PC-9 (cell line): ENCODE measurements at regions not wholly inside any gene's neighbourhood (a gene's known extent, or its start where the extent isn't known, plus 50 kb on each side); places are given as distances from the start of the nearest gene placed in this dataset.

Experiments
- BruUV-seq: library from RNA; stranded (reverse); fragments of 400-500 nt; replicated peaks from 2 replicates; lab custom pipeline; 2021; lab: Mats Ljungman, UMichigan
- CTCF ChIA-PET: fragments of 300-600 bp; sonication (Branson Sonifier 250); formaldehyde crosslinking; loops from one replicate; lab custom pipeline; 2022; ENCODE audit warnings: antibody characterized with exemption; lab: Charles Lee
- POLR2A ChIA-PET: fragments of 300-600 bp; sonication (Branson Sonifier 250); formaldehyde crosslinking; loops from one replicate; lab custom pipeline; 2022; ENCODE audit warnings: antibody characterized with exemption; ENCODE audit not compliant: unreplicated experiment; lab: Charles Lee
- DNase-seq, 2 experiments: peaks; one replicate each; pipeline versions ENCODE4 v3.0.0 to v3.0.0-alpha.2; 2015 to 2022; ENCODE audit warnings: mixed read lengths in 1 of 2
- H2AFZ ChIP-seq: fragments of 200-600 bp; sonication (generic); 2 replicates; pipeline ENCODE4 v1.8.1; 2017; ENCODE audit warnings: antibody characterized with exemption
- H3F3A ChIP-seq: fragments of 200-600 bp; sonication (generic); 2 replicates; pipeline ENCODE4 v1.8.1; 2017; ENCODE audit warnings: antibody characterized with exemption, mild to moderate bottlenecking, low read depth; ENCODE audit not compliant: insufficient read depth
- H3K27ac ChIP-seq: fragments of 200-600 bp; sonication (generic); 2 replicates; pipeline ENCODE4 v1.6.1; 2016; ENCODE audit warnings: mixed run types
- H3K27me3 ChIP-seq: fragments of 200-600 bp; sonication (generic); 2 replicates; pipeline ENCODE4 v1.6.1; 2016; ENCODE audit warnings: low read depth, mixed run types; ENCODE audit not compliant: insufficient read depth
- H3K36me3 ChIP-seq: fragments of 200-600 bp; sonication (generic); 2 replicates; pipeline ENCODE4 v1.6.1; 2016; ENCODE audit warnings: low read depth, mixed run types
- H3K4me1 ChIP-seq: fragments of 200-600 bp; sonication (generic); replicated peaks from 2 replicates; pipeline ENCODE4 v1.6.1; 2016; ENCODE audit warnings: mixed run types; ENCODE audit not compliant: insufficient read depth
- H3K4me2 ChIP-seq: fragments of 200-600 bp; sonication (generic); 2 replicates; pipeline ENCODE4 v1.6.1; 2017; ENCODE audit warnings: mixed run types
- H3K4me3 ChIP-seq: fragments of 200-600 bp; sonication (generic); 2 replicates; pipeline ENCODE4 v1.6.1; 2016; ENCODE audit warnings: mixed run types
- H3K79me2 ChIP-seq: fragments of 200-600 bp; sonication (generic); 2 replicates; pipeline ENCODE4 v1.6.1; 2017; ENCODE audit warnings: low read depth, mixed run types
- H3K9me2 ChIP-seq: fragments of 200-600 bp; sonication (generic); 2 replicates; pipeline ENCODE4 v1.8.1; 2017; ENCODE audit warnings: mild to moderate bottlenecking; ENCODE audit not compliant: insufficient read depth
- H3K9me3 ChIP-seq: fragments of 200-600 bp; sonication (generic); 2 replicates; pipeline ENCODE4 v1.8.1; 2016; ENCODE audit warnings: low read depth; ENCODE audit not compliant: insufficient read depth
- H4K20me1 ChIP-seq: fragments of 200-600 bp; sonication (generic); 2 replicates; pipeline ENCODE4 v1.8.1; 2017; ENCODE audit not compliant: insufficient read depth
- CTCF ChIP-seq: fragments of 200-600 bp; sonication (generic); conservative IDR thresholded peaks from 2 replicates; pipeline ENCODE4 v1.6.1; 2017; ENCODE audit warnings: mixed run types, antibody characterized with exemption, mild to moderate bottlenecking, moderate library complexity
- EZH2 ChIP-seq: fragments of 200-600 bp; sonication (generic); IDR thresholded peaks from 2 replicates; pipeline ENCODE4 v1.8.0; 2017; ENCODE audit warnings: antibody characterized with exemption, low read depth
- intact Hi-C: fragments of 100-400 bp; cut with micrococcal nuclease; formaldehyde crosslinking; loops from one replicate; pipeline ENCODE4 v1.10.0; 2022; ENCODE audit not compliant: unreplicated experiment

- CTCF ChIA-PET, result no interaction called here
- no peaks in the 10 kb centered on the region for H3K79me2 ChIP-seq
- intact Hi-C loops, result no loop called here
These were observed 148.8 kb upstream of the FBXL17 start for GRCh38 chr5:108530706-108531105.

GRCh38 chr5:108529381-108529780, 147.5 kb upstream of the FBXL17 start:
- no peak for TF ChIP-seq EZH2
- TF ChIP-seq CTCF, result no peak
- ChIA-PET POLR2A (interaction anchor here (0.6 kb wide), 1 partner anchor 17 kb away, joined by 3 read pairs; no protein-coding TSS in a partner anchor), CTCF (no interaction called here)
- Histone ChIP-seq H3K4me3 (no peak overlapping the region), H3K27ac (no peak overlapping the region), H3K4me1 (no peaks in the 10 kb centered on the region), H2AFZ (no peak overlapping the region), H3K79me2 (no peaks in the 10 kb centered on the region), H3K9me3 (peaks cover 3% of the 10 kb centered on the region; the same call in 1 of the 2 replicates), H3K4me2 (no peak overlapping the region), H3K9me2 (no peaks in the 10 kb centered on the region), H4K20me1 (no peaks in the 10 kb centered on the region), H3K36me3 (no peaks in the 10 kb centered on the region), H3K27me3 (no peaks in the 10 kb centered on the region), H3F3A (no peaks in the 10 kb centered on the region)
- intact Hi-C loops, result no loop called here
- no peak for DNase-seq
- BruUV-seq, result no TSS peak

More at GRCh38 chr5:108530706-108531105, 148.8 kb upstream of the FBXL17 start:
- Histone ChIP-seq H3K4me1 (no peaks in the 10 kb centered on the region), H3K9me3 (peaks cover 3% of the 10 kb centered on the region; the same call in 1 of the 2 replicates), H3K4me2 (no peak overlapping the region), H3K9me2 (no peaks in the 10 kb centered on the region), H3K36me3 (no peaks in the 10 kb centered on the region), H3F3A (no peaks in the 10 kb centered on the region), H2AFZ (no peak overlapping the region), H3K4me3 (no peak overlapping the region), H4K20me1 (no peaks in the 10 kb centered on the region), H3K27me3 (no peaks in the 10 kb centered on the region), H3K27ac (no peak overlapping the region)
- DNase-seq, result no peak
- no TSS peak for BruUV-seq
- TF ChIP-seq CTCF (no peak), EZH2 (no peak)
- POLR2A ChIA-PET, result no interaction called here

- POLR2A ChIA-PET, result no interaction called here
- H3K4me3 ChIP-seq, result no peak overlapping the region
- H3K9me2 ChIP-seq, result no peaks in the 10 kb centered on the region
- peaks cover 3% of the 10 kb centered on the region; the same call in 1 of the 2 replicates for H3K9me3 ChIP-seq
- intact Hi-C loops, result no loop called here
- no peaks in the 10 kb centered on the region for H3K4me1 ChIP-seq
- no peak for DNase-seq
- CTCF ChIA-PET, result no interaction called here
- no TSS peak for BruUV-seq
- H4K20me1 ChIP-seq, result no peaks in the 10 kb centered on the region
- H3K27ac ChIP-seq, result no peak overlapping the region
- no peak overlapping the region for H3K4me2 ChIP-seq
- no peak overlapping the region for H2AFZ ChIP-seq
- TF ChIP-seq EZH2, result no peak
- TF ChIP-seq CTCF, result no peak
- no peaks in the 10 kb centered on the region for H3K79me2 ChIP-seq
- H3K27me3 ChIP-seq, result no peaks in the 10 kb centered on the region
- H3F3A ChIP-seq, result no peaks in the 10 kb centered on the region
- no peaks in the 10 kb centered on the region for H3K36me3 ChIP-seq
These were observed 146.8 kb upstream of the FBXL17 start for GRCh38 chr5:108528655-108529054.
